ENCODE measurements at regions not wholly inside any gene's neighbourhood (a gene's known extent, or its start where the extent isn't known, plus 50 kb on each side); places are given as distances from the start of the nearest gene placed in this dataset.

DNA sequence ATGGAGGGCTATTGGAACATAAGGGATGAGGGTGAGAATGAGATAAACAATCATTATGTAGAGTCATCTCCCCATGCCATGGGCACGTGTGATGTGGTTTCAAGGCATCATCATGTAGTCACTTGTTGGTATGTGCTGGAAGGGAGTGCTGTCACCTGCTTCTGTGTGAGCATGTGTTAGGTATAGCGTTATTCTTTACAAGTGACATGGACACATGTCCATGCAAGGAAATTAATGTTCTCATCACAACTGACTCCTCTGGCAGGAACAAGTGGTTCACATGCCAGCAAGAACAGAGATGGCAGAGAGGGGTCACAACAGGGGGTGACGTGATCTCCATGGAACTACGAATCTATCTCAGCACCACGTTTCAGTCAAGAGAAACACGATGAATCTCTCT, 815.8 kb downstream of the BCL11B start:
- DNase-seq, result no peak

DNA sequence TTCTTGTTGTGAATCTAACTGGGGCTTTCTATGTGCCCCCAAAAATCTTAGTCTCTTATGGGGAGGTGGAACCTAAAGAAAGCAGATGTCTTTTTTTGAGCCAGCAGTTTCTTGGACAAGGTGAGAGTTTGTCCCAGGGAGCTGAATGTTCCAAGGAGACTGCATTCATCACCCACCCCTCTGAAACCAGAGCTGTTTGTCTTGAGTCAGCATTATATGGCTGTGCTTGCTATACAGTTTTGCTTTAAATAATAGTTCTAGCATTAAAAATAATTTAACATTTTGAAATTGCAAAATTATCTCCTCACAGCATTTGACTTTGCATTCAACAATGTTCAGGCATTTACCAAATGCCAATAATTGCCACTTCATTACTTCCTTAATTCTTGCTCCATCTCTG, 813.3 kb downstream of the BCL11B start:
- DNase-seq, result no peak

- no peak for DNase-seq
Measured at GRCh38 chr14:98462908-98463307, 809.1 kb downstream of the BCL11B start.

DNA sequence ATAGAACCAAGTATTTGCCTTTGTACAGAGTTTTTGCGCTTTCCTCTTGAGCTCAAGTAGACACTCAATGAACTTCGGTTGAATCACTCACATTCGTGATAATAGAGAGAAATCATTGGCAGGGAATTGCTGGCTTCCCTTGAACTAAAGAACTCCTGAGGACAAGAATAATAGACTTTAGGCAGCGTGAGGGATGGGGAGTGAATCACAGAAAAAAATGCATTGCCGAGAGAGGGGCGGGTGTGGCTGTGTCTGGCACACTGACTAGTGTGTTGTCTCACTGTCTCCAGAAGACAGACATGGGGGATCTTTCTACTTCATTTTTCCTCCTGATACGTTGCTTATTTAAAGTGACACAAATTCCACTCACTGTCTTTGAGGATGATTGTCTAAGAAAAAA, 805.2 kb downstream of the BCL11B start:
- DNase-seq, result no peak

- DNase-seq, result no peak
Measured at GRCh38 chr14:98470663-98471062, 801.3 kb downstream of the BCL11B start.

DNA sequence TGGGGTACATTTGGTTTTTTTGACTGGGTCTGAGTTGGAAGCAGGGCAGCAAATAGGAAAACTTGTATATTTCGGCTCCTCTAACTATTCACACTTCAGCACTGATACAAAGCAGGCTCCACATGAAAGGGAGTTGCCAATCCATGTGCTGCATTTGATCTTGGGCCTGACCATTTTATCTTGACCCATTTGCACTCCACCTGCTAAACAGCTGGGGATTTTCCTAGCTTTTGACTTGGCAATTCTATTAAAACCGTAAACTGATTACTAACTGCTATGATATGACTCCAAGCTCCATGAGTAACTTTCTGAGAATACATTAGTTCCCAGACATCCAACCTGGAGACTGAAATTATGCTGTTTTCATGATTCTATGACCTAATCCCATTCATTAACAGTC, 797.1 kb downstream of the BCL11B start:
- DNase-seq, result no peak

- no peak for DNase-seq
Measured at GRCh38 chr14:98477935-98478334, 794.1 kb downstream of the BCL11B start.

DNA sequence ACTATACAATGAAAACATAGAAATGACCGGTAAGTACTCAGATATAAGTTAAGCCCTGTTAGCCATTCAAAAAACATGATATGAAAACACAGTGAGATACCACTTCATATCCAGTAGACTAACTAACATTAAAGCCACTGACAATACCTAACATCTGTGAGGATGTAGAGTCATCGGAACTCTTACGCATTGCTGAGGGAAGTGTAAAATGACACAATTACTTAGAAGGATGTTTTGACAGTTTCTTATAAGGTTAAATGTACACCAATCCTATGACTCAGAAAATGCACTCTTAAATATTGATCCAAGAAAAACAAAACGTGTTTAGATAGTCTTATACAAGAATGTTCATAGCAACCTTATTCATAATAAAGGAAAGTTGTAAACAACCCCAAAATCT, 782.9 kb downstream of the BCL11B start:
- DNase-seq, result no peak

- no peak for DNase-seq
Measured at GRCh38 chr14:98494582-98494981, 777.4 kb downstream of the BCL11B start.

DNA sequence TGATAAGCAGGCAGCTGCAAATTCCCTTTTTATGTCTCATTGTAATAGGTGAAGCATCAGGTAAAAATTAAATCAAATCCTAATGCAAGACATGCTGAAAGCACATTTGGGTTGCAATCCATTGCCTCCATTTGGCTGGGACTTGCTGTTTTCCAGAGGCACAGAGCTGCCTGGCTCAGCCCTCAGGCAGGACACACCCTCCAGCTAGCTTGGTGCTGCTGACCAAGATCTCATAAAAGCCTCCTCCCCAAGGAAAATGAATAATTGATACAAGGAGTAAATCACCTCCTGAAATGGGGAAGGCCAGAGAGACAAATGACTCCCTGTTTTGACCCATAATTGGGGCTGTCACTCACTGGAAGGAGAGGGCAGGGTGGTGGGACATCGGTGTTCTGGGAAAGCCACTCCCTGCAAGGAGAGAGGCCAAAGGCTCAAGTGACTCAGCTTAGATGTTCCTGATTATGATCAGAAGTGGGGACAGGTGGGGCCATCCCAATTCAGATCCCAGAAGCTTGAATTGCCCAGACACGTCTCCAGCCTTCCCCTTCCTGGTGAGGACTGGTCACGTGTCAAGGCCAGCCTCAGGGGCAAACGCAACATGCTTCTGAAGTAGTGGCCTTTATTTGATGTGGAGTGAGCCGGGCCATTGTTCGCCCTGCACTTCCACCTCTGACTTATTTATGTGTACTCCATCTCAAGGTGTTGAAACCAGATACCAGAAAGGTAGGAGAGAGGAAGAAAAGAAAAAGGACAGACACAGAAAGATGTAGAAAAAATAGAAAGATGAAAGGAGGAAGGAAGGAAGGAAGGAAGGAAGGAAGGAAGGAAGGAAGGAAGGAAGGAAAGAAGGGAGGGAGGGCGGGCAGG, 773.7 kb downstream of the BCL11B start:
- no peak for DNase-seq

DNA sequence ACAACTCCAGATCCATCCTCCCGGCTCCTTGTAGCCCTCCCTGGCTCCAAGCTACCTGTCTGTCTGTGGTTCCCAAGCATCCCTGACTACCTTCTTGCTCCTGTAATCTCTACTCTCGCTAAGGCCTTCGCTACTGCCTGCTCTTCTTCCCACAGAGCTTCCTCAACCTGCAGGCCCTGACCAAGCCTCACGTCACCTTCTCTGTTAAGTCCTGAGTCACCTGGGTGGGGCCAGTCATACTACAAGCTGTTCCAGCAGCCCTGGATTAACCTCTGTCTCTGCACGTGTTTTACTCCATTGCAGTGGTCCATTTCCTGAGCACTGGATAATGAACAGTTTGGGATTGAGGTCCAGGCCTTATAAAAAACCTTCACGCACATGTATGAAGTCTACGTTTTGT, 770.7 kb downstream of the BCL11B start:
- DNase-seq, result no peak

DNA sequence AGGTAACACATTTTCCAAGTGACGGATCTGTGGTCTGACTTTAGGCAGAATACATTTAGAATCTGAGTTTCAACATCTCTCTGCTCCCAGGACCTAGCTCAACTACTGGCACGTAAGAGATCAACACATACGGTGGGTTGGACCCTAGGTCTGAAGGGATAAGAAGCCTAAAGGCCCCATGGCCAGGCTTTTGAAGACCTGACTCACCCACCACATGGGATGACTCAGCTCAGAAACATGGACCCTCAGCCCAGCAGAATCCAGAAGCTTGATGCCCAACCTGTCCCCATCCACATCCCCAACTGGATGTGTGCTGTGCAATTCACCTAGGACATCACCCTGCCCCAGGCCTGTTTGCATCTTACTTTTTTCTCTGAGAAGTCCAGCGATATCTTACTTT, 770.2 kb downstream of the BCL11B start:
- DNase-seq, result no peak

- no peak for DNase-seq
Measured at GRCh38 chr14:98503086-98503815, 768.7 kb downstream of the BCL11B start.

DNA sequence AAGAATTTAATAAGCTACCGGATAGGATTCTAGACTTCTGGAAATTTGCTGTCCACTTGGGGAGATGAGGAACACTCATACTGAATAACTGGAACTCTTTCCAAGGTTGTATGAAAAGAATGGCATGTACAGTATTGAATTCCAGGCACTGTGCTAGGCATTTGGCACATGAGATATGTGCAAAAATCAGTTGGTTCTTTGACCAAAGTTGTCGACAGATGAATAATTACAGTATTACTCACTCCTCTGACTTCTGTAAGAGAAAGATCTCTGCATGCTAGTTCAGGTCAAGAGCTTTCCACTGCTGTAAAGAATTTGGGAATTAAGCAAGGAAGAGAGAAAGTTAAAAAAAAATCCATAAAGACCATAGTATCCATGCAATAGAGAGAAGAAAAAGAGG, 764.7 kb downstream of the BCL11B start:
- DNase-seq, result no peak

DNA sequence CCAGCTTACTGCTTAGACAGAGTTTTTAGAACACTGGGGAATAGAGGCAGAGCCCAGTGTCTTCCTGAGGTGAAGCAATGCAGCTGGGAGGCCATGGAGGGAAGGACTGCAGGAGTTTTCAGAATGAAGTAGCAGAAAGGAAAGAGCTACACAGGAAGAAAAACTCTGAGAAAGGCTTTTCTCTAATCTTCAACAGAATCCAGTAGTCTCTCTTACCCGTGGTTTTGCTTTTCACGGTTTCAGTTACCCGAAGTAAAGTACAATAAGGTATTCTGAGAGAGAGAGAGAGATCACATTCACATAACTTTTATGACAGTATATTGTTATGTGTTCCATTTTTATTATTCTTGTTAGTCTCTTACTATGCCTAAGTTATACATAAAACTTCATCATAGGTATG, 761.6 kb downstream of the BCL11B start:
- DNase-seq, result no peak

GRCh38 chr14:98512501-98513251, 759.3 kb downstream of the BCL11B start:
- peak; percentile 0 for DNase-seq

DNA sequence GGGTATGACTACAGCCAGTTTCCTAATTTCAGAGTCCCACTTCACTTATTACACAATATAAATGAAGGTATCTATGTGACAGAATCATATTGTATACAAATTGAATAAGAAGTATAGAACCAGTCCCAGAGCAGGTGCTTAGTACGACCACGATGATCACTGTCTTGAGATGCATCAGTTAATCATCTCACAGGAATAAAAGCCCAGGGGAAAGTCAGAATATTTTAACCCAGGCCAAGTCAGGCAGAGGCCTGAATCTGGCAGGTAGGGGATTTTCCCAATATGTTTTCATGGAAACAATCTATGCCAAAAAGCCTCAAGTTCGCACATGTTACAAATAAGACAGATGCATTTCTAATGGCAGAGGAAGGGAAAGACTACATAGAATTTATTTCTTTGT, 758.4 kb downstream of the BCL11B start:
- no peak for DNase-seq

DNA sequence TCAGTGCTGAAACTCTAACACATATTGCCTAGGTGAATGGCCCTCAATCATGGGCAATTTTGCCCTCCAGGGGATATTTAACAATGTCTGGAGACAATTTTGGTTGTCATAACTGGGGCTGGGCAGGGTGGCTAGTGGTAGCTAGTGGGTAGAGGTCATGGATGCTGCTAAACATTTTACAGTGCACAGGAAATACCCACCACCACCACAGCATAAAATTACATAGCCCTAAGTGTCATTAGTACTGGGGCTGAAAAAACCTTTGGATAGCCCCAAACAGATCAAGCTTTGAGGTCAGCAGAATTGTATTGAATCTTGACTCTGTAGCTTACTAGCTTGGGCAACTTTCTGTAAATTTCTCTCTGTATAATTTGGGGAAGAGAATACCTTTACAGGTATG, 758.0 kb downstream of the BCL11B start:
- no peak for DNase-seq

DNA sequence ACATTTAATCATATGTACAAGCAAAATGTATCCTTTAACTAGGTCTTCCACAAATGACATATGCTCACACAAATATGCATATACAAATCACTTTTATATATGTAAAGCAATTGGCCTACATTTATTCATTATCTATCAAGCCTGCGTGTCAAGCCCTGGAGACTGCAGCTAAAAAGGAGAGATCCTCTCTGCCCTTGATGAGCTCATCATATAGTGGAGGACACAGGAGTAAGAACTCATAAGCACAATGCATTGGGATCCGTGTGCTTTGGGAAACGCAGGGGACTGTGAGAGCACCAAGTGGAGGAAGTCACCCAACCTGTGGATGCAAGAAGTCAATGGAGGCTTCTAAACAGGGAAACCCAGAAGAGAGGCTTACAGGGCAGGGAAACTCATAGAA, 735.7 kb downstream of the BCL11B start:
- no peak for DNase-seq

DNA sequence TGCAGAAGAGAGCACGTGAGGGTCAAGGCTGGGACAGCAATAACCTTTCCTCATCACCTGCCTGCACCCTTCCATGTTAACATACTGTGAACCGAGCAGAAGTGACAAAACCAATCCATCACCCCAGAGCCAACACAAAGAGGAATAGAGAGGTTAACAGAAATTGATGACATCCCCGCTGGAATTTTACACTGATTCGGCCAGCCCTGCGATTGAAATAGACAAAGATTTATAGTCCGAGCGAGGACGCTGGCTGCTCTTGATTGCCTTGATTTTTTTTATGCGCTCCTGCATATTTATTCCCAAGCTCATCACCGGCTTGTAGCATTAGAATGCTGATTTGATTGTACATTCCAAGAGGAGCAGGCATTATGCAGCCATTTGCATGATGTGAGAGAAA, 729.7 kb downstream of the BCL11B start:
- DNase-seq, result no peak

DNA sequence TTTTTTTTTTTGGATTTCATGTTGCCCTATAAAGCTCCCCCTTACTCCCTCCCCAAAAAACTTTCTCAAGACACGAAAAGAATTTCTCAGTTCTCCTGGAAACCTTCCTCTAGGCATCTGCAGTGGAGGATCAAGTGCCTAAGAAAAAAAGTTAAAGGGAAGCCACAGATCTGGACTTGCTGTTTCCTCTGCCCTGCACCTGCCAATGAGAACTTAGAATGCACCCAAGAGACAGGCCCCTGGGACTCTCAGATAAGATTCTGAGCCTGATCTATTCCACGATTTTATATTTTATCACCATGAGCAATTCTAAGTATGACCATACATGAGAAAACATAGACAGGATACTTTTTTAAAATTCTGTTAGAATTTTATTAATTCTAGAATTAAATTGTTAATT, 728.9 kb downstream of the BCL11B start:
- no peak for DNase-seq

DNA sequence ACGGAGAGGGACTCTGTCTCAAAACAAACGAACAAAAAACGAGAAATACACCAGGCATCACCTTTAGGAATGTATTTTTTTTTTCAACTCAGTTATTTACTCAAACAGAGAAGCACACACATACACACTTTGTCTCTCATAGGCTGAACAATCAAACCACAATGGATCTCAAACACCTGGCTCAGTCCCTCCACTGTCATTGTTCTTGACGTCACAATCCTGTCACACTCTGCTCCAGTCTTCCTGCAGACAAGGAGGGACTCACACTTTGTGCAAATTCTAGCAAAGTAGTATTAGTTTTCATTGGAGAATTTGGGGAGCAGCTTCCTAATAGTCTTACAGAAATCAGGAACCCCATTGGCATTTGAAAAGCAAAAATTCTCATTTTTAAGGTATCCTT, 727.8 kb downstream of the BCL11B start:
- DNase-seq, result no peak

DNA sequence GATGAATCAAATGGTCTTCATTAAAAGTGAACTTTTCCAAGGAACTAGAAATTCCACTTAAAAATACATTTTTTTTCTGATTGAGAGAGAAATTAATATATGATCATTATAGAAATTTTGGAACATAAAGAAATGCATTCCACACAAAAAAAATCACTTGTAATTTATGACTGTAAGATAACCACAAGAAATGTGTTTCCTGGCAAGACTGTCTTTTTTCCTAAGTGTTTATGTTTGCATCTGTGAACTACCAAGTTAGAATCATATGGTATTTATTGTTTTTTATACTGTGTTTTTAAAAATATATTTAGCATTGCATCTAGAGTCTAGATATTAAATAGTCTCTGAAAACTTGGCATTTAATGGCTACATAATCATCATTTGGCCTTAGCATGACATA, 726.8 kb downstream of the BCL11B start:
- no peak for DNase-seq
